NOMO-1 treated with dmso at 0.1 percent for 144 hours (cell line): ENCODE measurements at regions not wholly inside any gene's neighbourhood (a gene's known extent, or its start where the extent isn't known, plus 50 kb on each side); places are given as distances from the start of the nearest gene placed in this dataset.

Experiments used
- DNase-seq: peaks from one replicate; lab custom pipeline; 2025; ENCODE audit not compliant: unreplicated experiment; lab: John Stamatoyannopoulos, UW

GRCh38 chr18:55818284-55818683 is 230.3 kb upstream of the TCF4 start:
- no peak for DNase-seq

GRCh38 chr18:55811925-55812324 is 223.9 kb upstream of the TCF4 start:
- no peak for DNase-seq

GRCh38 chr18:55805666-55806065 is 217.7 kb upstream of the TCF4 start:
- DNase-seq: no peak

- DNase-seq: no peak
Measured at GRCh38 chr18:55795101-55795669, 207.2 kb upstream of the TCF4 start.

- DNase-seq: no peak
Measured at GRCh38 chr18:55794288-55795052, 206.5 kb upstream of the TCF4 start.

GRCh38 chr18:55790296-55790695 is 202.3 kb upstream of the TCF4 start:
- DNase-seq: no peak

GRCh38 chr18:55787536-55788073 is 199.6 kb upstream of the TCF4 start:
- DNase-seq: no peak

- no peak for DNase-seq
Measured at GRCh38 chr18:55786651-55787272, 198.8 kb upstream of the TCF4 start.

GRCh38 chr18:55783921-55784320 is 195.9 kb upstream of the TCF4 start:
- DNase-seq: no peak

GRCh38 chr18:55781481-55781957 is 193.5 kb upstream of the TCF4 start:
- DNase-seq: no peak

- no peak for DNase-seq
Measured at GRCh38 chr18:55780586-55781071, 192.6 kb upstream of the TCF4 start.

- DNase-seq: no peak
Measured at GRCh38 chr18:55779691-55780585, 191.9 kb upstream of the TCF4 start.

- peak; percentile 41 for DNase-seq
Measured at GRCh38 chr18:55778788-55779690, 191.0 kb upstream of the TCF4 start.

- DNase-seq: no peak
Measured at GRCh38 chr18:55777666-55778304, 189.8 kb upstream of the TCF4 start.

GRCh38 chr18:55775972-55776371 is 188.0 kb upstream of the TCF4 start:
- DNase-seq: no peak

GRCh38 chr18:55774505-55774904 is 186.5 kb upstream of the TCF4 start:
- DNase-seq: no peak

GRCh38 chr18:55768255-55768654 is 180.3 kb upstream of the TCF4 start:
- no peak for DNase-seq

GRCh38 chr18:55764386-55764785 is 176.4 kb upstream of the TCF4 start:
- DNase-seq: no peak

GRCh38 chr18:55763805-55764204 is 175.8 kb upstream of the TCF4 start:
- no peak for DNase-seq
